ENCODE measurements at regions not wholly inside any gene's neighbourhood (a gene's known extent, or its start where the extent isn't known, plus 50 kb on each side); places are given as distances from the start of the nearest gene placed in this dataset.

DNA sequence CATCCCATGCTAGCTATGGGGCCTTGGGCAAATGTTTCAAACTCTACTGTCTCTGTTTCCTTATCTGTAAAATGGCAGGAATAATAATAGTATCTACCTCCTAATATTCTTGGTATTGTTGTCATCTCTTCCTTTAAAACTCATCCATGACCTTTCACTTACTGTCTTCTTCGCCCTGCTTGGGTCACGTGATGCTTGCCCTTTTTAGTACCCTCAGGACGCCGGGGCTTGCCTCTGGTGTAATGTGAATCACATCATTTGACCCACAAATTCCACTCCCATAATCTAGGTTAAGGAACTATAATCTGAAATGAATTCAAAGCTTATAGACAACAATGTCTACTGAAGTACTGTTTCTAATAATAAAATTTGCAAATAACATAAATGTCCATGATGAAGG lies 162.7 kb downstream of the DRD1 start:
- TF ChIP-seq POLR2A (IDR thresholded peaks at IDR 0.05), result no peak
- TF ChIP-seq, protein P1, sequence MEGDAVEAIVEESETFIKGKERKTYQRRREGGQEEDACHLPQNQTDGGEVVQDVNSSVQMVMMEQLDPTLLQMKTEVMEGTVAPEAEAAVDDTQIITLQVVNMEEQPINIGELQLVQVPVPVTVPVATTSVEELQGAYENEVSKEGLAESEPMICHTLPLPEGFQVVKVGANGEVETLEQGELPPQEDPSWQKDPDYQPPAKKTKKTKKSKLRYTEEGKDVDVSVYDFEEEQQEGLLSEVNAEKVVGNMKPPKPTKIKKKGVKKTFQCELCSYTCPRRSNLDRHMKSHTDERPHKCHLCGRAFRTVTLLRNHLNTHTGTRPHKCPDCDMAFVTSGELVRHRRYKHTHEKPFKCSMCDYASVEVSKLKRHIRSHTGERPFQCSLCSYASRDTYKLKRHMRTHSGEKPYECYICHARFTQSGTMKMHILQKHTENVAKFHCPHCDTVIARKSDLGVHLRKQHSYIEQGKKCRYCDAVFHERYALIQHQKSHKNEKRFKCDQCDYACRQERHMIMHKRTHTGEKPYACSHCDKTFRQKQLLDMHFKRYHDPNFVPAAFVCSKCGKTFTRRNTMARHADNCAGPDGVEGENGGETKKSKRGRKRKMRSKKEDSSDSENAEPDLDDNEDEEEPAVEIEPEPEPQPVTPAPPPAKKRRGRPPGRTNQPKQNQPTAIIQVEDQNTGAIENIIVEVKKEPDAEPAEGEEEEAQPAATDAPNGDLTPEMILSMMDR (IDR thresholded peaks at IDR 0.05), result no peak

All from esophagus squamous epithelium (tissue), 4 donors.